H1 (cell line): ENCODE measurements at regions not wholly inside any gene's neighbourhood (a gene's known extent, or its start where the extent isn't known, plus 50 kb on each side); places are given as distances from the start of the nearest gene placed in this dataset.

Source experiments
- CTCF ChIA-PET: fragments of 300-600 bp; sonication (Branson Sonifier 250); formaldehyde crosslinking; loops from one replicate; lab custom pipeline; 2021; ENCODE audit not compliant: partially characterized antibody; lab: Charles Lee
- POLR2A ChIA-PET: fragments of 300-600 bp; sonication (Branson Sonifier 250); formaldehyde crosslinking; loops from one replicate; lab custom pipeline; 2021; ENCODE audit warnings: inconsistent platforms; ENCODE audit not compliant: partially characterized antibody; lab: Charles Lee
- DNase-seq, 2 experiments: peaks; one replicate each; pipeline versions ENCODE4 v3.0.0 to v3.0.0-alpha.2; 2010 to 2022; ENCODE audit warnings: low spot score in 2 of 2, low read depth in 1 of 2, mixed read lengths in 1 of 2
- FAIRE-seq: peaks from 2 replicates; lab custom pipeline; 2011; peaks lifted over from hg19 to GRCh38; lab: Jason Lieb, UNC
- H2AFZ ChIP-seq: 2 replicates; pipeline ENCODE4 v1.8.1; 2012; ENCODE audit warnings: low read length, inconsistent platforms
- H2AK5ac ChIP-seq: 2 replicates; pipeline ENCODE4 v1.6.1; 2013; ENCODE audit warnings: low read depth, low read length
- H2BK120ac ChIP-seq: replicated peaks from 2 replicates; pipeline ENCODE3; 2013; ENCODE audit warnings: low read depth, low read length, inconsistent platforms
- H2BK12ac ChIP-seq: 2 replicates; pipeline ENCODE4 v1.6.1; 2013; ENCODE audit warnings: low read depth, low read length
- H2BK15ac ChIP-seq: 2 replicates; pipeline ENCODE4 v1.6.1; 2013; ENCODE audit warnings: low read length
- H2BK20ac ChIP-seq: 2 replicates; pipeline ENCODE4 v1.6.1; 2013; ENCODE audit warnings: low read length
- H2BK5ac ChIP-seq: 2 replicates; pipeline ENCODE4 v1.6.1; 2013; ENCODE audit warnings: low read depth, low read length
- H3K14ac ChIP-seq: 2 replicates; pipeline ENCODE4 v1.6.1; 2013; ENCODE audit warnings: inconsistent platforms; ENCODE audit not compliant: insufficient read length
- H3K18ac ChIP-seq: 2 replicates; pipeline ENCODE4 v1.6.1; 2013; ENCODE audit warnings: low read length; ENCODE audit errors: extremely low read depth
- H3K23ac ChIP-seq: 2 replicates; pipeline ENCODE4 v1.6.1; 2013; ENCODE audit warnings: inconsistent platforms; ENCODE audit not compliant: insufficient read length
- H3K23me2 ChIP-seq: 2 replicates; pipeline ENCODE4 v1.6.1; 2013; ENCODE audit warnings: low read depth, low read length
- H3K27ac ChIP-seq: 2 replicates; pipeline ENCODE4 v1.6.1; 2011; ENCODE audit warnings: low read depth, low read length, inconsistent platforms
- H3K27me3 ChIP-seq, 4 experiments: replicated peaks in 1 of 4; 1 replicate in 1 of 4; 2 replicates in 3 of 4; pipeline versions ENCODE4 v1.6.1 to v1.8.1; 2011 to 2013; ENCODE audit warnings: low read length in 3 of 4, mild to moderate bottlenecking in 3 of 4, inconsistent platforms in 2 of 4, mixed read lengths in 2 of 4, moderate library complexity in 1 of 4; ENCODE audit not compliant: control insufficient read depth in 3 of 4, insufficient read depth in 3 of 4; ENCODE audit errors: extremely low read depth in 1 of 4
- H3K36me3 ChIP-seq, 4 experiments: 2 replicates each; pipeline versions ENCODE4 v1.6.1 to v1.8.1; 2011 to 2013; ENCODE audit warnings: mild to moderate bottlenecking in 4 of 4, low read length in 3 of 4, moderate library complexity in 2 of 4, control low read depth in 1 of 4, inconsistent platforms in 1 of 4; ENCODE audit not compliant: insufficient read depth in 4 of 4, control insufficient read depth in 2 of 4
- H3K4ac ChIP-seq: replicated peaks from 2 replicates; pipeline ENCODE3; 2013; ENCODE audit warnings: low read length, low read depth, mixed read lengths, inconsistent platforms; ENCODE audit not compliant: insufficient read length
- H3K4me1 ChIP-seq, 4 experiments: replicated peaks in 1 of 4; 1 replicate in 1 of 4; 2 replicates in 3 of 4; pipeline versions ENCODE4 v1.6.1 to v1.8.1; 2011 to 2013; ENCODE audit warnings: low read length in 3 of 4, inconsistent platforms in 2 of 4, mixed read lengths in 1 of 4; ENCODE audit not compliant: insufficient read depth in 4 of 4, control insufficient read depth in 3 of 4
- H3K4me2 ChIP-seq, 2 experiments: 2 replicates each; pipeline versions ENCODE4 v1.6.1 to v1.8.1; 2011 to 2013; ENCODE audit warnings: low read depth in 2 of 2, low read length in 2 of 2, control low read depth in 1 of 2, inconsistent platforms in 1 of 2, mild to moderate bottlenecking in 1 of 2; ENCODE audit not compliant: insufficient read depth in 1 of 2
- H3K4me3 ChIP-seq, 4 experiments: fragments of 200-600, 300-600 bp in 1 of 4; sonication (generic), shearing (Covaris generic), sonication (Bioruptor Twin) in 1 of 4; 2 replicates each; pipeline versions ENCODE4 v1.5.1 to v1.8.1; 2011 to 2016; ENCODE audit warnings: low read length in 4 of 4, low read depth in 3 of 4, control low read depth in 2 of 4, inconsistent platforms in 2 of 4, mild to moderate bottlenecking in 2 of 4, mixed read lengths in 1 of 4, moderate library complexity in 1 of 4; ENCODE audit not compliant: insufficient read depth in 2 of 4; ENCODE audit errors: extremely low read depth in 1 of 4
- H3K56ac ChIP-seq: replicated peaks from 2 replicates; pipeline ENCODE3; 2013; ENCODE audit warnings: low read depth, mild to moderate bottlenecking, mixed read lengths, low read length, inconsistent platforms; ENCODE audit not compliant: insufficient read length
- H3K79me1 ChIP-seq: 2 replicates; pipeline ENCODE4 v1.6.1; 2013; ENCODE audit warnings: low read depth, low read length, control low read depth
- H3K79me2 ChIP-seq, 2 experiments: 2 replicates each; pipeline versions ENCODE4 v1.6.1 to v1.8.1; 2012 to 2013; ENCODE audit warnings: low read length in 2 of 2, mild to moderate bottlenecking in 2 of 2, inconsistent platforms in 1 of 2; ENCODE audit not compliant: insufficient read depth in 2 of 2, control insufficient read depth in 1 of 2
- H3K9ac ChIP-seq, 4 experiments: replicated peaks in 1 of 4; 1 replicate in 1 of 4; 2 replicates in 3 of 4; pipeline versions ENCODE4 v1.6.1 to v1.8.1; 2011 to 2013; ENCODE audit warnings: low read depth in 3 of 4, low read length in 3 of 4, control low read depth in 2 of 4, mild to moderate bottlenecking in 2 of 4, moderate library complexity in 2 of 4, inconsistent platforms in 1 of 4; ENCODE audit errors: extremely low read depth in 1 of 4
- H3K9me3 ChIP-seq, 2 experiments: 2 replicates each; pipeline versions ENCODE4 v1.6.1 to v1.8.1; 2012 to 2013; ENCODE audit warnings: mild to moderate bottlenecking in 2 of 2, moderate library complexity in 2 of 2, control low read depth in 1 of 2, inconsistent platforms in 1 of 2, low read depth in 1 of 2, low read length in 1 of 2, mixed read lengths in 1 of 2; ENCODE audit not compliant: insufficient read depth in 2 of 2
- H4K20me1 ChIP-seq, 2 experiments: replicated peaks in 1 of 2; 2 replicates each; pipeline versions ENCODE3 to v1.8.1; 2011 to 2013; ENCODE audit warnings: inconsistent platforms in 2 of 2, low read length in 2 of 2, mild to moderate bottlenecking in 1 of 2; ENCODE audit not compliant: insufficient read depth in 2 of 2, control insufficient read depth in 1 of 2
- H4K5ac ChIP-seq: 2 replicates; pipeline ENCODE4 v1.6.1; 2013; ENCODE audit warnings: low read length, low read depth, mixed read lengths, inconsistent platforms; ENCODE audit not compliant: insufficient read length
- H4K8ac ChIP-seq: 2 replicates; pipeline ENCODE4 v1.8.0; 2013; ENCODE audit warnings: mild to moderate bottlenecking, moderate library complexity, low read length, inconsistent platforms; ENCODE audit not compliant: insufficient read depth; ENCODE audit errors: extremely low read depth
- H4K91ac ChIP-seq: replicated peaks from 2 replicates; pipeline ENCODE3; 2013; ENCODE audit warnings: low read length, mixed read lengths, inconsistent platforms; ENCODE audit not compliant: insufficient read length
- BCL11A ChIP-seq, 2 experiments: IDR thresholded peaks; one replicate each; pipeline ENCODE4 v1.6.1; 2011; ENCODE audit warnings: low read depth in 2 of 2, low read length in 2 of 2, mild to moderate bottlenecking in 2 of 2
- BRCA1 ChIP-seq: IDR thresholded peaks from 2 replicates; pipeline ENCODE4 v1.6.1; 2012; ENCODE audit warnings: low read depth, low read length, improper control_type of control experiment
- GTF2F1 ChIP-seq: IDR thresholded peaks from 2 replicates; pipeline ENCODE4 v1.6.1; 2012; ENCODE audit warnings: low read depth, low read length, improper control_type of control experiment, borderline replicate concordance
- POLR2AphosphoS5 ChIP-seq: IDR thresholded peaks from 2 replicates; pipeline ENCODE4 v1.6.1; 2011; ENCODE audit warnings: low read depth, low read length
- SP4 ChIP-seq: IDR thresholded peaks from 2 replicates; pipeline ENCODE4 v1.6.1; 2012; ENCODE audit warnings: low read length, inconsistent platforms
- TCF12 ChIP-seq: IDR thresholded peaks from 2 replicates; pipeline ENCODE4 v1.6.1; 2011; ENCODE audit warnings: low read depth, mild to moderate bottlenecking, low read length
- WGBS, 2 experiments: shearing (Covaris generic) in 1 of 2; methylation state at CpG; one replicate each; pipeline versions ENCODE4 v1.1.6 to v1.1.7; 2013 to 2015; ENCODE audit warnings: low lambda C conversion rate in 2 of 2, mixed read lengths in 2 of 2, inconsistent platforms in 1 of 2, low coverage in 1 of 2, missing lambda C conversion rate in 1 of 2; ENCODE audit not compliant: insufficient replicate concordance in 2 of 2, insufficient coverage in 1 of 2, insufficient read length in 1 of 2; ENCODE audit errors: extremely low coverage in 1 of 2, missing lambda C conversion rate in 1 of 2; 5-methylcytosine and 5-hydroxymethylcytosine counted together

DNA sequence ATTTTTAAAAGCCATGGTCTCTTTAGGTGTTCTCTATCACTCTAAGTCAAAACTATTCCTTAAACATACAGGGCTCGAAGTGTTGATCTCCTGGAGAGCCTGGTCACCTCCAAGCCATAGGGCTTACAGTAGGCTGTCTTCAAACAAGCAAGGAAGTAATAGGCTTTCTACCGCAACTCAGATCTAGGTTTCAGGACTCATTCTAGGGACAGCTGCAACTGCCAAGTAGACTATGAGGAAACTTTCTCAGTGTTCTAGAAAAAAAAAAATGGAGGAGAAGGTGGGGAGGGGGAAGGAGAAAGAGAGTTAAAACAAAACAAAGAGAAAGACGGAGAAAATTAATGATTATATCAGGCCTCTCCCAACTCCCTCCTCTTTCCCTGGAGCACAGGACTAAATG lies 106.9 kb upstream of the ETV6 start:
- H3K9me3 ChIP-seq: no peaks in the 10 kb centered on the region
- no peak overlapping the region for H3K18ac ChIP-seq
- no peak overlapping the region for H4K91ac ChIP-seq
- H3K14ac ChIP-seq: no peak overlapping the region
- H2BK20ac ChIP-seq: no peak overlapping the region
- no peaks in the 10 kb centered on the region for H3K79me2 ChIP-seq
- H3K4ac ChIP-seq: no peak overlapping the region
- POLR2A ChIA-PET: no interaction called here
- H4K5ac ChIP-seq: no peak overlapping the region
- 89% methylated on average over 3 of the region's 3 CpGs; no CpG with 5 or more reads in 1 of the 2 experiments for WGBS, 2 experiments
- no peak overlapping the region for H2BK5ac ChIP-seq
- H2BK12ac ChIP-seq: no peak overlapping the region
- no peaks in the 10 kb centered on the region for H4K20me1 ChIP-seq
- no peak for FAIRE-seq
- no peak overlapping the region for H3K9ac ChIP-seq
- no peak overlapping the region for H3K4me3 ChIP-seq
- H2AFZ ChIP-seq: no peak overlapping the region
- no peak overlapping the region for H2BK15ac ChIP-seq
- H3K23me2 ChIP-seq: peaks cover 4% of the 10 kb centered on the region; the same call in 1 of the 2 replicates
- no peak overlapping the region for H3K23ac ChIP-seq
- no peak for DNase-seq
- H3K79me1 ChIP-seq: no peaks in the 10 kb centered on the region
- no peak overlapping the region for H2AK5ac ChIP-seq
- H3K56ac ChIP-seq: no peak overlapping the region
- CTCF ChIA-PET: no interaction called here
- TF ChIP-seq GTF2F1: no peak
- no peak for TF ChIP-seq POLR2AphosphoS5
- no peak for TF ChIP-seq SP4
- no peak for TF ChIP-seq BRCA1
- TF ChIP-seq BCL11A (IDR thresholded peaks at IDR 0.05; ENCODE audit: low read depth in 2 of 2, low read length in 2 of 2): no peak
- TF ChIP-seq TCF12: no peak
- no peak overlapping the region for H4K8ac ChIP-seq
- H3K4me2 ChIP-seq: no peak overlapping the region
- H3K27me3 ChIP-seq: no peaks in the 10 kb centered on the region; a peak in 1 of 7 replicates
- peaks cover 0 to 3% (median 0%) of the 10 kb centered on the region in 4 experiments; a peak in 1 of 7 replicates for H3K4me1 ChIP-seq
- no peaks in the 10 kb centered on the region for H3K36me3 ChIP-seq
- H2BK120ac ChIP-seq: no peak overlapping the region
- no peak overlapping the region for H3K27ac ChIP-seq
